ENCODE measurements at regions not wholly inside any gene's neighbourhood (a gene's known extent, or its start where the extent isn't known, plus 50 kb on each side); places are given as distances from the start of the nearest gene placed in this dataset.

DNA sequence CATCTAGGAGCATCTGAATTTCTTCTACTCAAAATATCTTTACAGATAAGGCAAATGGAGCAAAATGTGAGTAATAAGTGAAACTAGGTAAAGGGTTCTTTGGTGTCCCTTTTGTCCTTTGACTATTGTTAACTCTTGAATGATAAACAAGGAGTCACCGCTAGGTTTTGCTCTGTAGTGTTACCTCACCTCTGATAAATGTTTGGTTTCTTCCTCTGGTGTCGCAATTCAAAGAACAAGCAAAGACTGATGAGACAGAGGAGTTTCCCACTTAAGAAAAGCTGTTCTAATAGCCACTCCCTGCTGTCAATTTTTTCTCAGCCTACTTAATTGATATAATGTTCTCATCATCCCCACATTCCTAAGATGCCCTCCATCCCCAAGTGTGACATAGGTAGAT lies 925.9 kb downstream of the IGSF11 start:
- TF ChIP-seq, protein P1, sequence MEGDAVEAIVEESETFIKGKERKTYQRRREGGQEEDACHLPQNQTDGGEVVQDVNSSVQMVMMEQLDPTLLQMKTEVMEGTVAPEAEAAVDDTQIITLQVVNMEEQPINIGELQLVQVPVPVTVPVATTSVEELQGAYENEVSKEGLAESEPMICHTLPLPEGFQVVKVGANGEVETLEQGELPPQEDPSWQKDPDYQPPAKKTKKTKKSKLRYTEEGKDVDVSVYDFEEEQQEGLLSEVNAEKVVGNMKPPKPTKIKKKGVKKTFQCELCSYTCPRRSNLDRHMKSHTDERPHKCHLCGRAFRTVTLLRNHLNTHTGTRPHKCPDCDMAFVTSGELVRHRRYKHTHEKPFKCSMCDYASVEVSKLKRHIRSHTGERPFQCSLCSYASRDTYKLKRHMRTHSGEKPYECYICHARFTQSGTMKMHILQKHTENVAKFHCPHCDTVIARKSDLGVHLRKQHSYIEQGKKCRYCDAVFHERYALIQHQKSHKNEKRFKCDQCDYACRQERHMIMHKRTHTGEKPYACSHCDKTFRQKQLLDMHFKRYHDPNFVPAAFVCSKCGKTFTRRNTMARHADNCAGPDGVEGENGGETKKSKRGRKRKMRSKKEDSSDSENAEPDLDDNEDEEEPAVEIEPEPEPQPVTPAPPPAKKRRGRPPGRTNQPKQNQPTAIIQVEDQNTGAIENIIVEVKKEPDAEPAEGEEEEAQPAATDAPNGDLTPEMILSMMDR (IDR thresholded peaks at IDR 0.05; ENCODE audit: borderline replicate concordance, extremely low read depth, low read length, poor library complexity, severe bottlenecking) = no peak
- no peak for TF ChIP-seq EZH2 (IDR thresholded peaks at IDR 0.05; ENCODE audit: borderline replicate concordance, low read depth, low read length, severe bottlenecking)
